ENCODE measurements at regions not wholly inside any gene's neighbourhood (a gene's known extent, or its start where the extent isn't known, plus 50 kb on each side); places are given as distances from the start of the nearest gene placed in this dataset.
A peak's percentile ranks its signal among the peaks of the same experiment; 100 is the strongest.

GRCh38 chr5:71862087-71862486 is 143.0 kb downstream of the CARTPT start:
- DNase-seq (ENCODE audit: low spot score in 2 of 2) (no peak), FAIRE-seq (no peak)

- DNase-seq (ENCODE audit: low spot score in 2 of 2), result no peak
- no peak for FAIRE-seq
Observed at GRCh38 chr5:71862507-71863060, 143.5 kb downstream of the CARTPT start.

GRCh38 chr5:71864730-71865601 is 145.9 kb downstream of the CARTPT start:
- FAIRE-seq (no peak), DNase-seq (ENCODE audit: low spot score in 2 of 2) (peak in 1 of 2 donors; percentile 7)

- DNase-seq (ENCODE audit: low spot score in 2 of 2), result no peak
Observed at GRCh38 chr5:71865665-71866320, 146.7 kb downstream of the CARTPT start.

GRCh38 chr5:71872311-71872864 is 153.3 kb downstream of the CARTPT start:
- DNase-seq (ENCODE audit: low spot score in 2 of 2) (no peak), FAIRE-seq (no peak)

More at GRCh38 chr5:71865665-71866320, 146.7 kb downstream of the CARTPT start:
- no peak for FAIRE-seq

- FAIRE-seq, result no peak
Observed at GRCh38 chr5:71873191-71873591, 154.1 kb downstream of the CARTPT start.

GRCh38 chr5:71874521-71874920 is 155.4 kb downstream of the CARTPT start:
- FAIRE-seq, result no peak
- DNase-seq (ENCODE audit: low spot score in 2 of 2), result no peak

More at GRCh38 chr5:71873191-71873591, 154.1 kb downstream of the CARTPT start:
- DNase-seq (ENCODE audit: low spot score in 2 of 2), result no peak

- FAIRE-seq (no peak), DNase-seq (ENCODE audit: low spot score in 2 of 2) (no peak)
Observed at GRCh38 chr5:71877511-71877910, 158.4 kb downstream of the CARTPT start.

GRCh38 chr5:71880536-71880935 is 161.5 kb downstream of the CARTPT start:
- FAIRE-seq, result no peak
- no peak for DNase-seq (ENCODE audit: low spot score in 2 of 2)

GRCh38 chr5:71882826-71883741 is 164.0 kb downstream of the CARTPT start:
- FAIRE-seq, result no peak
- no peak for DNase-seq (ENCODE audit: low spot score in 2 of 2)

GRCh38 chr5:71883742-71884103 is 164.6 kb downstream of the CARTPT start:
- DNase-seq (ENCODE audit: low spot score in 2 of 2) (no peak), FAIRE-seq (no peak)

GRCh38 chr5:71884926-71885325 is 165.9 kb downstream of the CARTPT start:
- DNase-seq (ENCODE audit: low spot score in 2 of 2), result no peak
- FAIRE-seq, result no peak

GRCh38 chr5:71886406-71886805 is 167.3 kb downstream of the CARTPT start:
- DNase-seq (ENCODE audit: low spot score in 2 of 2) (no peak), FAIRE-seq (no peak)

- DNase-seq (ENCODE audit: low spot score in 2 of 2), result peak in 1 of 2 donors; percentile 15
- no peak for FAIRE-seq
Observed at GRCh38 chr5:71887680-71888079, 168.6 kb downstream of the CARTPT start.

- DNase-seq (ENCODE audit: low spot score in 2 of 2) (no peak), FAIRE-seq (no peak)
Observed at GRCh38 chr5:71891406-71891805, 172.3 kb downstream of the CARTPT start.

GRCh38 chr5:71891856-71892255 is 172.8 kb downstream of the CARTPT start:
- DNase-seq (ENCODE audit: low spot score in 2 of 2) (no peak), FAIRE-seq (no peak)

- FAIRE-seq (no peak), DNase-seq (ENCODE audit: low spot score in 2 of 2) (no peak)
Observed at GRCh38 chr5:71892641-71893365, 173.7 kb downstream of the CARTPT start.

GRCh38 chr5:71893451-71893850 is 174.4 kb downstream of the CARTPT start:
- no peak for FAIRE-seq
- DNase-seq (ENCODE audit: low spot score in 2 of 2), result no peak

- no peak for FAIRE-seq
- no peak for DNase-seq (ENCODE audit: low spot score in 2 of 2)
Observed at GRCh38 chr5:71894091-71894490, 175.0 kb downstream of the CARTPT start.
